GM23338 (cell line): ENCODE measurements at regions not wholly inside any gene's neighbourhood (a gene's known extent, or its start where the extent isn't known, plus 50 kb on each side); places are given as distances from the start of the nearest gene placed in this dataset.
A peak's percentile ranks its signal among the peaks of the same experiment; 100 is the strongest.

Source experiments
- ATAC-seq: fragments of 200-7000 bp; cut with Tn5 transposase; 3 replicates; pipeline ENCODE4 v1.9.1; 2020
- DNase-seq: peaks from one replicate; pipeline ENCODE4 v3.0.0-alpha.2; 2015; ENCODE audit warnings: low spot score
- H2AFZ ChIP-seq: fragments of 200-600 bp; sonication (generic); 2 replicates; pipeline ENCODE4 v1.8.0; 2016; ENCODE audit warnings: antibody characterized with exemption, mild to moderate bottlenecking, moderate library complexity
- H3F3A ChIP-seq: fragments of 200-600 bp; sonication (generic); replicated peaks from 2 replicates; pipeline ENCODE4 v1.8.0; 2017; ENCODE audit warnings: antibody characterized with exemption, mixed run types, low read depth
- H3K27ac ChIP-seq: fragments of 200-600 bp; sonication (generic); 2 replicates; pipeline ENCODE4 v1.6.1; 2016; ENCODE audit warnings: low read depth
- H3K27me3 ChIP-seq: fragments of 200-600 bp; sonication (generic); 2 replicates; pipeline ENCODE4 v1.8.0; 2016; ENCODE audit warnings: mild to moderate bottlenecking, mixed run types, moderate library complexity; ENCODE audit not compliant: insufficient read depth
- H3K36me3 ChIP-seq: fragments of 200-600 bp; sonication (generic); 2 replicates; pipeline ENCODE4 v1.8.0; 2016; ENCODE audit warnings: mild to moderate bottlenecking; ENCODE audit not compliant: insufficient read depth
- H3K4me1 ChIP-seq: fragments of 200-600 bp; sonication (generic); 2 replicates; pipeline ENCODE4 v1.8.0; 2016; ENCODE audit warnings: mild to moderate bottlenecking, moderate library complexity; ENCODE audit not compliant: insufficient read depth
- H3K4me2 ChIP-seq: fragments of 200-600 bp; sonication (generic); 2 replicates; pipeline ENCODE4 v1.7.1; 2017; ENCODE audit warnings: mixed run types
- H3K4me3 ChIP-seq: fragments of 200-600 bp; sonication (generic); 2 replicates; pipeline ENCODE4 v1.6.1; 2016; ENCODE audit warnings: mixed run types
- H3K79me2 ChIP-seq: fragments of 200-600 bp; sonication (generic); replicated peaks from 2 replicates; pipeline ENCODE4 v1.8.0; 2017; ENCODE audit warnings: mild to moderate bottlenecking; ENCODE audit not compliant: insufficient read depth
- H3K9me2 ChIP-seq: fragments of 200-600 bp; sonication (generic); 2 replicates; pipeline ENCODE4 v1.8.0; 2017; ENCODE audit not compliant: insufficient read depth
- H4K20me1 ChIP-seq: fragments of 200-600 bp; sonication (generic); replicated peaks from 2 replicates; pipeline ENCODE4 v1.8.0; 2017; ENCODE audit warnings: mild to moderate bottlenecking; ENCODE audit not compliant: insufficient read depth
- H3K27ac Mint-ChIP-seq: 2 replicates; pipeline ENCODE4 v1.8.0; 2020; ENCODE audit warnings: inconsistent platforms, mild to moderate bottlenecking, moderate library complexity, mixed read lengths
- H3K27me3 Mint-ChIP-seq: 3 replicates; pipeline ENCODE4 v1.8.0; 2022; ENCODE audit warnings: low read depth, mild to moderate bottlenecking, moderate library complexity, mixed read lengths, inconsistent platforms; ENCODE audit not compliant: insufficient read depth, poor library complexity
- H3K36me3 Mint-ChIP-seq: 3 replicates; pipeline ENCODE4 v1.8.0; 2021; ENCODE audit warnings: low read depth, mild to moderate bottlenecking, inconsistent platforms, moderate library complexity, mixed read lengths
- H3K4me1 Mint-ChIP-seq: 3 replicates; pipeline ENCODE4 v1.8.0; 2020; ENCODE audit warnings: mild to moderate bottlenecking, inconsistent platforms, mixed read lengths
- H3K4me3 Mint-ChIP-seq: 3 replicates; pipeline ENCODE4 v1.8.0; 2021; ENCODE audit warnings: moderate library complexity, mild to moderate bottlenecking, inconsistent platforms, mixed read lengths
- H3K9me3 Mint-ChIP-seq: 3 replicates; pipeline ENCODE4 v1.8.0; 2020; ENCODE audit warnings: moderate library complexity, mild to moderate bottlenecking, inconsistent platforms, mixed read lengths
- EZH2 ChIP-seq: fragments of 200-600 bp; sonication (generic); IDR thresholded peaks from one replicate; pipeline ENCODE4 v1.8.0; 2017; ENCODE audit warnings: antibody characterized with exemption, mild to moderate bottlenecking, low read depth; ENCODE audit not compliant: unreplicated experiment
- NANOG ChIP-seq: IDR thresholded peaks from 2 replicates; pipeline ENCODE4 v1.6.1; 2016; ENCODE audit warnings: antibody characterized with exemption, borderline replicate concordance
- POLR2AphosphoS5 ChIP-seq: IDR thresholded peaks from 2 replicates; pipeline ENCODE4 v1.6.1; 2016; ENCODE audit warnings: antibody characterized with exemption, low read depth
- ZNF462 ChIP-seq: fragments of 250-450 bp; sonication (Bioruptor Pico); IDR thresholded peaks from 2 replicates; pipeline ENCODE4 v1.5.0; 2020; ENCODE audit warnings: mild to moderate bottlenecking, moderate library complexity

DNA sequence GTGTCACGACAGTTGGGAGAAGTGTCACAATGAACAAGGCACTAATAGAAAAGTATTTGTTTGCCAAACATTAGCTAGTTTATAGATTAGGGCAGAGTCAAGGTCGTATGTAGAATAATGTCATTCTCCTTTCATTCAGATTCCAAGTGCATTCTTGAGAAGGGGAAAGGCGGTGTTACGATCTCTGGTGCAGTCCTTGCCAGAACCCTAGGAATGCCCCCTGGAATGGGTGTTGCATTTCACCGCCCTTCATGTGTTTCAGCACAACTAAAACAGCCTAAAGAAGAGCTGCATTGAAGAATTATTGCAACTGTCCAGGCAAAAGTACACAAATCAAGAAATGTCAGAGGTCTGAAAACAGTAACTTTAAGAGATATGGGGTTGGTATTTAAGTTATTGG lies 721.0 kb upstream of the WWC1 start:
- H3K4me1 Mint-ChIP-seq: peaks cover 41% of the 10 kb centered on the region
- H3K9me3 Mint-ChIP-seq: no peaks in the 10 kb centered on the region

More for the DNA sequence above, 721.0 kb upstream of the WWC1 start:
- Histone ChIP-seq H3K9me2 (no peaks in the 10 kb centered on the region), H3K4me1 (peaks cover 47% of the 10 kb centered on the region), H3K36me3 (no peaks in the 10 kb centered on the region), H3K27ac (no peak overlapping the region), H4K20me1 (no peaks in the 10 kb centered on the region), H3F3A (no peaks in the 10 kb centered on the region), H3K79me2 (no peaks in the 10 kb centered on the region), H3K4me2 (peak overlapping the region; percentile 22; the same call in 1 of the 2 replicates), H3K27me3 (peaks cover 6% of the 10 kb centered on the region; the same call in 1 of the 2 replicates), H2AFZ (no peak overlapping the region), H3K4me3 (no peak overlapping the region)
- DNase-seq (peak; percentile 72), ATAC-seq (peak; percentile 34)
- TF ChIP-seq POLR2AphosphoS5 (no peak), EZH2 (no peak), ZNF462 (0 out of 2 replicates have a peak, but pooled peaks have one; percentile 34), NANOG (no peak)
- Mint-ChIP-seq H3K36me3 (no peaks in the 10 kb centered on the region), H3K4me3 (no peak overlapping the region), H3K27ac (peak overlapping the region; percentile 18; the same call in 1 of the 2 replicates), H3K27me3 (peaks cover 6% of the 10 kb centered on the region)
